Stimulated activated CD4-positive, alpha-beta T cell treated with anti-CD3 and anti-CD28 coated beads, Interleukin-1b, Interleukin-23, amount 100 ng/mL, for 48 hours (primary cell): ENCODE measurements at regions not wholly inside any gene's neighbourhood (a gene's known extent, or its start where the extent isn't known, plus 50 kb on each side); places are given as distances from the start of the nearest gene placed in this dataset.

ENCODE experiments used
- DNase-seq: peaks from one replicate; pipeline ENCODE4 v3.0.0-alpha.2; 2020

GRCh38 chr11:134521452-134522289 lies 109.6 kb upstream of the B3GAT1 start:
- no peak for DNase-seq

- DNase-seq = no peak
These were observed 109.0 kb upstream of the B3GAT1 start for GRCh38 chr11:134521001-134521400.

GRCh38 chr11:134519788-134520187 lies 107.7 kb upstream of the B3GAT1 start:
- no peak for DNase-seq

- DNase-seq = no peak
These were observed 107.3 kb upstream of the B3GAT1 start for GRCh38 chr11:134519390-134519750.

- no peak for DNase-seq
These were observed 106.8 kb upstream of the B3GAT1 start for GRCh38 chr11:134518616-134519389.

- DNase-seq = no peak
These were observed 105.7 kb upstream of the B3GAT1 start for GRCh38 chr11:134517621-134518293.

- no peak for DNase-seq
These were observed 105.1 kb upstream of the B3GAT1 start for GRCh38 chr11:134517115-134517514.

- no peak for DNase-seq
These were observed 104.5 kb upstream of the B3GAT1 start for GRCh38 chr11:134516529-134516928.

GRCh38 chr11:134515081-134515960 lies 103.3 kb upstream of the B3GAT1 start:
- no peak for DNase-seq

- no peak for DNase-seq
These were observed 102.4 kb upstream of the B3GAT1 start for GRCh38 chr11:134514354-134514951.

GRCh38 chr11:134513585-134514120 lies 101.6 kb upstream of the B3GAT1 start:
- no peak for DNase-seq

GRCh38 chr11:134512571-134513538 lies 100.8 kb upstream of the B3GAT1 start:
- no peak for DNase-seq

GRCh38 chr11:134512061-134512460 lies 100.0 kb upstream of the B3GAT1 start:
- no peak for DNase-seq

- no peak for DNase-seq
These were observed 99.2 kb upstream of the B3GAT1 start for GRCh38 chr11:134511255-134511654.

GRCh38 chr11:134510233-134511040 lies 98.4 kb upstream of the B3GAT1 start:
- no peak for DNase-seq

GRCh38 chr11:134509381-134510232 lies 97.6 kb upstream of the B3GAT1 start:
- no peak for DNase-seq

GRCh38 chr11:134508219-134508990 lies 96.4 kb upstream of the B3GAT1 start:
- no peak for DNase-seq

GRCh38 chr11:134506046-134506445 lies 94.0 kb upstream of the B3GAT1 start:
- DNase-seq = no peak
